ENCODE measurements at regions not wholly inside any gene's neighbourhood (a gene's known extent, or its start where the extent isn't known, plus 50 kb on each side); places are given as distances from the start of the nearest gene placed in this dataset.

DNA sequence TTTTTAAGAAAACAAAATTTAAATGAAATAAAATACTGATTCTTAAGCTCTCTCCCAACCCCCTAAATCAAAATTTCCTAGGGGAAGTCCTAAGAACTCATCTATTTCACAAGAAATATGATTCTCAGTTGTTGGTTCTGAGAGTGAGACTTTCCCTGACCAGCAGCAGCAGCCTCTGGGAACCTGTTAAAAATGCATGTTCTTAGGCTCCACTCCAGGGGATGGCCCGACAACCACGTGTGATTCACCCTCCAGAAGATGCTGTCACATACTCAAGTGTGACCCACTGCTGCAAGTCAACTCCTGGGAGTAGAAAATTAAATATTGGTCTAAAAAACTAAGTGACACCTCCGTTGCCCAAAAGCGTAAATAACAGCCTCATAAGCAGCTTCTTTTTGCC is 343.2 kb upstream of the NR2F2 start:
- Mint-ChIP-seq H3K27me3 (ENCODE audit: low read depth) (no peaks in the 10 kb centered on the region), H3K4me1 (peaks cover 21% of the 10 kb centered on the region), H3K27ac (no peak overlapping the region), H3K9me3 (no peaks in the 10 kb centered on the region), H3K4me3 (no peak overlapping the region), H3K36me3 (no peaks in the 10 kb centered on the region)
- DNase-seq (ENCODE audit: low spot score) (no peak), ATAC-seq (no peak)
- TF ChIP-seq ESRRA (CRISPR knock-in tag; IDR thresholded peaks at IDR 0.05; ENCODE audit: borderline replicate concordance) = no peak
- no peak for TF ChIP-seq ZNF121 (CRISPR knock-in tag; IDR thresholded peaks at IDR 0.05)
- TF ChIP-seq, protein P1, sequence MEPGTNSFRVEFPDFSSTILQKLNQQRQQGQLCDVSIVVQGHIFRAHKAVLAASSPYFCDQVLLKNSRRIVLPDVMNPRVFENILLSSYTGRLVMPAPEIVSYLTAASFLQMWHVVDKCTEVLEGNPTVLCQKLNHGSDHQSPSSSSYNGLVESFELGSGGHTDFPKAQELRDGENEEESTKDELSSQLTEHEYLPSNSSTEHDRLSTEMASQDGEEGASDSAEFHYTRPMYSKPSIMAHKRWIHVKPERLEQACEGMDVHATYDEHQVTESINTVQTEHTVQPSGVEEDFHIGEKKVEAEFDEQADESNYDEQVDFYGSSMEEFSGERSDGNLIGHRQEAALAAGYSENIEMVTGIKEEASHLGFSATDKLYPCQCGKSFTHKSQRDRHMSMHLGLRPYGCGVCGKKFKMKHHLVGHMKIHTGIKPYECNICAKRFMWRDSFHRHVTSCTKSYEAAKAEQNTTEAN (CRISPR knock-in tag; IDR thresholded peaks at IDR 0.05) = no peak
- TF ChIP-seq, protein P2, sequence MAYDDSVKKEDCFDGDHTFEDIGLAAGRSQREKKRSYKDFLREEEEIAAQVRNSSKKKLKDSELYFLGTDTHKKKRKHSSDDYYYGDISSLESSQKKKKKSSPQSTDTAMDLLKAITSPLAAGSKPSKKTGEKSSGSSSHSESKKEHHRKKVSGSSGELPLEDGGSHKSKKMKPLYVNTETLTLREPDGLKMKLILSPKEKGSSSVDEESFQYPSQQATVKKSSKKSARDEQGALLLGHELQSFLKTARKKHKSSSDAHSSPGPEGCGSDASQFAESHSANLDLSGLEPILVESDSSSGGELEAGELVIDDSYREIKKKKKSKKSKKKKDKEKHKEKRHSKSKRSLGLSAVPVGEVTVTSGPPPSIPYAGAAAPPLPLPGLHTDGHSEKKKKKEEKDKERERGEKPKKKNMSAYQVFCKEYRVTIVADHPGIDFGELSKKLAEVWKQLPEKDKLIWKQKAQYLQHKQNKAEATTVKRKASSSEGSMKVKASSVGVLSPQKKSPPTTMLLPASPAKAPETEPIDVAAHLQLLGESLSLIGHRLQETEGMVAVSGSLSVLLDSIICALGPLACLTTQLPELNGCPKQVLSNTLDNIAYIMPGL (CRISPR knock-in tag; IDR thresholded peaks at IDR 0.05) = no peak
- TF ChIP-seq NFATC4 (CRISPR knock-in tag; IDR thresholded peaks at IDR 0.05) = no peak
- TF ChIP-seq, protein P3, sequence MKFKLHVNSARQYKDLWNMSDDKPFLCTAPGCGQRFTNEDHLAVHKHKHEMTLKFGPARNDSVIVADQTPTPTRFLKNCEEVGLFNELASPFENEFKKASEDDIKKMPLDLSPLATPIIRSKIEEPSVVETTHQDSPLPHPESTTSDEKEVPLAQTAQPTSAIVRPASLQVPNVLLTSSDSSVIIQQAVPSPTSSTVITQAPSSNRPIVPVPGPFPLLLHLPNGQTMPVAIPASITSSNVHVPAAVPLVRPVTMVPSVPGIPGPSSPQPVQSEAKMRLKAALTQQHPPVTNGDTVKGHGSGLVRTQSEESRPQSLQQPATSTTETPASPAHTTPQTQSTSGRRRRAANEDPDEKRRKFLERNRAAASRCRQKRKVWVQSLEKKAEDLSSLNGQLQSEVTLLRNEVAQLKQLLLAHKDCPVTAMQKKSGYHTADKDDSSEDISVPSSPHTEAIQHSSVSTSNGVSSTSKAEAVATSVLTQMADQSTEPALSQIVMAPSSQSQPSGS (CRISPR knock-in tag; IDR thresholded peaks at IDR 0.05; ENCODE audit: borderline replicate concordance, low read depth) = no peak
- TF ChIP-seq, protein P4, sequence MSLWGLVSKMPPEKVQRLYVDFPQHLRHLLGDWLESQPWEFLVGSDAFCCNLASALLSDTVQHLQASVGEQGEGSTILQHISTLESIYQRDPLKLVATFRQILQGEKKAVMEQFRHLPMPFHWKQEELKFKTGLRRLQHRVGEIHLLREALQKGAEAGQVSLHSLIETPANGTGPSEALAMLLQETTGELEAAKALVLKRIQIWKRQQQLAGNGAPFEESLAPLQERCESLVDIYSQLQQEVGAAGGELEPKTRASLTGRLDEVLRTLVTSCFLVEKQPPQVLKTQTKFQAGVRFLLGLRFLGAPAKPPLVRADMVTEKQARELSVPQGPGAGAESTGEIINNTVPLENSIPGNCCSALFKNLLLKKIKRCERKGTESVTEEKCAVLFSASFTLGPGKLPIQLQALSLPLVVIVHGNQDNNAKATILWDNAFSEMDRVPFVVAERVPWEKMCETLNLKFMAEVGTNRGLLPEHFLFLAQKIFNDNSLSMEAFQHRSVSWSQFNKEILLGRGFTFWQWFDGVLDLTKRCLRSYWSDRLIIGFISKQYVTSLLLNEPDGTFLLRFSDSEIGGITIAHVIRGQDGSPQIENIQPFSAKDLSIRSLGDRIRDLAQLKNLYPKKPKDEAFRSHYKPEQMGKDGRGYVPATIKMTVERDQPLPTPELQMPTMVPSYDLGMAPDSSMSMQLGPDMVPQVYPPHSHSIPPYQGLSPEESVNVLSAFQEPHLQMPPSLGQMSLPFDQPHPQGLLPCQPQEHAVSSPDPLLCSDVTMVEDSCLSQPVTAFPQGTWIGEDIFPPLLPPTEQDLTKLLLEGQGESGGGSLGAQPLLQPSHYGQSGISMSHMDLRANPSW (CRISPR knock-in tag; conservative IDR thresholded peaks at IDR 0.05; ENCODE audit: low read depth) = no peak
- no peak for TF ChIP-seq NR1H2 (CRISPR knock-in tag; IDR thresholded peaks at IDR 0.05)
- no peak for TF ChIP-seq PRRX2 (CRISPR knock-in tag; IDR thresholded peaks at IDR 0.05)
- no peak for TF ChIP-seq IRF2 (CRISPR knock-in tag; IDR thresholded peaks at IDR 0.05; ENCODE audit: borderline replicate concordance, low read depth)
- CTCF ChIA-PET = no interaction called here
- POLR2A ChIA-PET = no interaction called here

DNA sequence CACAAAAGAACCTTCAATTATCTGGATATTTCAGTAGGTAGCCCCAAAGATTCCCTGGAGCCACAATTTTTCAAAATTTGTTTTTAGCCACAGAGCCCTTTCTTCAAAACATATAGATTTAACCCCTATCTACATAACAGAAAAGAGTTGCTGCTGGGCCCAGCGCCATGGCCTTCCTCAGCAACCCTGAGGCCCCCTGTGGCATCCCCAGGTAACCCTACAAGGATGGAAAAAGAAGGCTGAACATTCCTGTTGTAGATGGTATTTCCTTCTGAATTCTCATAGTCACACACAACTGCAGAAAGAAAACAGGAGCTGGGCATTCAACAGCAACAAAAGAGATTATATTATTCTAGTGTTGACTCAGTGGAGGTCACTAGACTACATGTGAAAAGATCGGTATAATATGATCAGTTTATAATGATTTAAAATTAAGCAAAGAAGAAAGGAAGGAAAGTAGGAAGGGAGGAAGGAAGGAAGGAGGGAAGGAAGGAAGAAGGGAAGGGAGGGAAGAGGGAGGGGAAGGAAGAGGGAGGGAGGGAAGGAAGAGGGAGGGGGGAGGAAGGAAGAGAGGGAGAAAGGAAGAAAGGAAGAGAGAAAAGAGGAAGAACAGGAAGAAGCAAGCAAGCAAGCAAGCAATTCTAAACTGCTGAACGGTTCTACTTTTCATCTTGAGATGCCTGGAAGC is 342.5 kb upstream of the NR2F2 start:
- Mint-ChIP-seq H3K4me3 (no peak overlapping the region), H3K27ac (no peak overlapping the region), H3K27me3 (ENCODE audit: low read depth) (no peaks in the 10 kb centered on the region), H3K9me3 (no peaks in the 10 kb centered on the region), H3K4me1 (peaks cover 21% of the 10 kb centered on the region), H3K36me3 (no peaks in the 10 kb centered on the region)
- POLR2A ChIA-PET = no interaction called here
- DNase-seq (ENCODE audit: low spot score) (peak; percentile 29), ATAC-seq (peak; percentile 93)
- TF ChIP-seq, protein P5, sequence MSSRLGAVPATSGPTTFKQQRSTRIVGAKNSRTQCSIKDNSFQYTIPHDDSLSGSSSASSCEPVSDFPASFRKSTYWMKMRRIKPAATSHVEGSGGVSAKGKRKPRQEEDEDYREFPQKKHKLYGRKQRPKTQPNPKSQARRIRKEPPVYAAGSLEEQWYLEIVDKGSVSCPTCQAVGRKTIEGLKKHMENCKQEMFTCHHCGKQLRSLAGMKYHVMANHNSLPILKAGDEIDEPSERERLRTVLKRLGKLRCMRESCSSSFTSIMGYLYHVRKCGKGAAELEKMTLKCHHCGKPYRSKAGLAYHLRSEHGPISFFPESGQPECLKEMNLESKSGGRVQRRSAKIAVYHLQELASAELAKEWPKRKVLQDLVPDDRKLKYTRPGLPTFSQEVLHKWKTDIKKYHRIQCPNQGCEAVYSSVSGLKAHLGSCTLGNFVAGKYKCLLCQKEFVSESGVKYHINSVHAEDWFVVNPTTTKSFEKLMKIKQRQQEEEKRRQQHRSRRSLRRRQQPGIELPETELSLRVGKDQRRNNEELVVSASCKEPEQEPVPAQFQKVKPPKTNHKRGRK (CRISPR knock-in tag; IDR thresholded peaks at IDR 0.05; ENCODE audit: borderline replicate concordance) = peak; percentile 91; the same call in 1 of the 2 replicates
- TF ChIP-seq ETV6 (CRISPR knock-in tag; IDR thresholded peaks at IDR 0.05) = peak; percentile 29; the same call in 1 of the 2 replicates
- TF ChIP-seq, protein P6, sequence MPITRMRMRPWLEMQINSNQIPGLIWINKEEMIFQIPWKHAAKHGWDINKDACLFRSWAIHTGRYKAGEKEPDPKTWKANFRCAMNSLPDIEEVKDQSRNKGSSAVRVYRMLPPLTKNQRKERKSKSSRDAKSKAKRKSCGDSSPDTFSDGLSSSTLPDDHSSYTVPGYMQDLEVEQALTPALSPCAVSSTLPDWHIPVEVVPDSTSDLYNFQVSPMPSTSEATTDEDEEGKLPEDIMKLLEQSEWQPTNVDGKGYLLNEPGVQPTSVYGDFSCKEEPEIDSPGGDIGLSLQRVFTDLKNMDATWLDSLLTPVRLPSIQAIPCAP (CRISPR knock-in tag; IDR thresholded peaks at IDR 0.05) = no peak
- TF ChIP-seq KAT7 (CRISPR knock-in tag; IDR thresholded peaks at IDR 0.05; ENCODE audit: borderline replicate concordance) = no peak
- CTCF ChIA-PET = no interaction called here
